ENCODE measurements at regions not wholly inside any gene's neighbourhood (a gene's known extent, or its start where the extent isn't known, plus 50 kb on each side); places are given as distances from the start of the nearest gene placed in this dataset.

DNA sequence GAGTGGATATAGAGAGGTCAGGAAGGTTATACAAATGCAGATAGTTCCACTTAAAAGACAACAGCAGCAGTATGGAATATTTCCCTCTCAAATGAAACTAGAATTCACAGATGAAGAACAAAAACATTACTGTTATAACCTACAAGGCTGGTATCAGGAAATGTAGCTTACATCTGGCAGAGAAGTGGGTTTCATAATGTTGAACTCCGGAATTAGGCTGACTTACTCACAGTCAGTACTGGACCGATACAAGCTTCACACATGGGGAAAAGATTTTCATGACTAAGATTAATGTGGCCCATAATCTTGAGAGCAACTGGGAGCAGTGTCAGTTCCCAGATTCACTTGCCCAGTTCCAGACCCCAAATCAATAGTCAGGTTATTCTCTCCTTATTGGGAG, 353.9 kb downstream of the DUSP6 start:
- no peak for DNase-seq (ENCODE audit: low read depth in 3 of 3)

DNA sequence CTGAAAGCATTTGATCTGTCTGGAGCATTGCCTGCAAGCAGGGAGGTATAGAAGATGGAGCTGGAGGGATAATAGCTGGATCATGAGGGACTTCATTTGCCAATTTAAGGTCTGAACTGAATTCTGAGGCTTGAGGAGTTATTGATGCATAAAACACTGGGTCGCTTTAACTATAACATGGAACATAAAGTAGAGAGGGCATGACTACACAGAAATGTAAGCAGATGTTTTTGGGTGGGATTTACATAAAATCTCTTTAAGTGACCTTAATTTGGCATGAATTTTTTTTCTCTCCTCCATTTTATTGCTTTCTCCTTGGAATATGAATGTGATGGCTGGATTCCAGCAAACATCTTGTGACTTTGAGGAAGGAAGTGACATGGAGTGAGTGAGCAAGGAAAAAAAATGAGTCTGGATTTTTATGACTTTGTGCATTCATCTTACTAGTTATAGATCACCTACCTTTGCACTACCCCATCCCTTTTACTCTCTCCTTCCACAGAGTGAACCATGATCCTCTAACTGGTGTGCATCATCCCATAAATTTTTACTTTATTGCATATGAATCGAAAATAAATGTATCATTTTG, 356.0 kb downstream of the DUSP6 start:
- no peak for DNase-seq (ENCODE audit: low read depth in 3 of 3)

DNA sequence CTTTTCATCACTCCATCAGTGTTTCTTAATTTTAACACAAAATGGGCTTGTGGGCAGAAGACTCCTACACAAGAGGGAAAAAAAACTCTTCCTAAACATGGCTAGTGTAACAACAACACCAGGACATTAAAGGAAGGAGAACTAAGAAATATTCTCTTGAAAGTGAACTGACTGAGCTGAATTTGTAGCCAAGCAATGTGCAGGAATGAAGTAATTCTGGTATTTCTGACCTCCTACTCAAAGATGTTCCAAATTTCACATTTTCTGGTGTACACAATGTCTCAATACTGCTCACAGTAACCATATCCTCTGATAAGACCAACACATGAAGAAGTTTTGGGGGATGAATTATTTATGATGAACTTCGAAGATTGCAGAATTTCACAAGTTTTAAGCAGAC, 357.3 kb downstream of the DUSP6 start:
- no peak for DNase-seq (ENCODE audit: low read depth in 3 of 3)

DNA sequence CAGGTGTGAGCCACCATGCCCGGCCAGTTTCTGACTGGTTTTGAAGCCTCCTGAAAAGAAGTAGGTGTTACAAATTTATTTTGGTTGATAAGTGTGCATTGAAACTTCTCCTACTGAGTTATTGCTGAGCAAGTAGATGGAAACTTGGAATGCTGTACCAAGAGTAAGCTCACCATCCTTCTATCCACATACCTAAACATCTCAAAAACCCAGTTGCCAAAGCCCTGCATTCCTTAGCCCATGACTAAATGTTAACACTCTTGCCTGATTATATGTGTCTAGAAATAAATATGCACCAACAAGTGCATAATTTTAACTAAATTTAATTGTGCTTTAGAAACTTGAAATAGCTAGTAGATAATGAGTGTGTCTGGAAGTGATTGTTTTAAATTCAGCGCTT, 357.8 kb downstream of the DUSP6 start:
- DNase-seq (ENCODE audit: low read depth in 3 of 3): no peak

DNA sequence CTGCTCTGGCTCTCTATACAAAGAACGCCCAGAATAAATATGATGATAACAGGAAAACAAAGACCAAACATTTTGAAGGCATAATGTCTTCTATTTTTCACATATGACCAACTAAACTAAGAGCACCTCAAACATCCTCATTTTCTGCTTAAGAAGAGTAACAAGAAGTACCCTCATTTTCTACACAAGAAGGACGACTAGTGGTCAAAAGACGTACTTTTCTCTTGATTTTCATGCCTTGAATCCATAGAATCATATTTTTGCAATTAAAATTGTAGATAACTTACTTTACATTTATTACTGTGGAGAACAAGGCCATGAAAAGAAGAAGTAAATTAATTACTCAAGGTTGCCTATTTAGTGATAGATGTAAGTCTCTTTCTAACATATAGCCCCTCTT, 358.6 kb downstream of the DUSP6 start:
- no peak for DNase-seq (ENCODE audit: low read depth in 3 of 3)

DNA sequence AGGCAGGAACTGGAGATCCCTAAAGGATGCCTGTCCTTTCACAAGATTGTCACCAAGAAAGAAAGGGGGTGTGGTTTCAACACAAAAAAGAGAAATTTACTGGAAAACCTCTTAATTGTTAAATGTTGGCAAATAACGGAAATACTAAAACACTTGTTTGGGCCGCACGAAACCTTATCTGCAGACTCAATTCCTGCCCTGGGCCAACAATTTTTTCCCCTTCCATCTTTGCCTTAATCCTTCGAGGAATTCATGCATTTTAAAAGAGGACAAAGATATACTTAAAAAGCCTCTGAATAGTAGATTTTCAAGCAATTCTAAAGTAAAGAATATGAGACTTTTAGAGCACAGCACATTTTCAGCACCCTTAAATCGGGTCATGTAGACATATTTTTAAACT, 366.2 kb downstream of the DUSP6 start:
- no peak for DNase-seq (ENCODE audit: low read depth in 3 of 3)

DNA sequence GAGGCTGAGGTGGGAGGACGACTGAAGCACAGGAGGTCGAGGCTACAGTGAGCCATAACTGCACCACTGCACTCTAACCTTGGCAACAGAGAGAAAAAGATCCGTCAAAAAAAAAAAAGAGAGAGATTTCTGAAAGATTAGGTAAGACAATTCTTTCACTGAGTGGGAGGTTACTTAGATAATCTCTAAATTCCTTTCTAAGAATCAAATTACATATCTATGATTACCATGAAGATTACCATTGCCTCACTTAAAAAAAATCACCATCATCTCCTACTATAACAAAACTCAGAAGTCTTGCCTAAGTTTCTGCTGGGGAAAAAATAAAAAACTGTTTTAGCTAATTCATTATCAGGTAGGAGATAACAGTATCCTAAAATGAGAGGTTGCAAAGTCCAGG, 366.7 kb downstream of the DUSP6 start:
- DNase-seq (ENCODE audit: low read depth in 3 of 3): no peak

DNA sequence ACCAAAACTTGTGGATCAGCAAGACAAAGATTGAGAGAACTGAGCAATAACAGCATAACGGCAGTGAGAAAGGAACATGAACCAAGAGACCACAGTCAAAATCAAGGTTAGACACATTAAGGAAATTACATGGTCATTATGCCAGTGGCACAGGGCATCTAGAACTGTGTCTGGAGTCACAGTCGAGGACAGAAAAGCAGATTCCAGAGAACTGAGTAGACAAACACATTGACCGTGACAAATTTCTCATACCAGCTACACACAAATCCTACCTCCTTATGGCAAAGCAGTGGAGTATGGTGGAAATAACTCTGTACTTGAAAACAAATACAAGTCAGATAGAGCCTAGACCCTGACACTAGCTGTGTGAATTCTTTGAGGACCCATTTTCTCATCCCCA, 367.3 kb downstream of the DUSP6 start:
- no peak for DNase-seq (ENCODE audit: low read depth in 3 of 3)

DNA sequence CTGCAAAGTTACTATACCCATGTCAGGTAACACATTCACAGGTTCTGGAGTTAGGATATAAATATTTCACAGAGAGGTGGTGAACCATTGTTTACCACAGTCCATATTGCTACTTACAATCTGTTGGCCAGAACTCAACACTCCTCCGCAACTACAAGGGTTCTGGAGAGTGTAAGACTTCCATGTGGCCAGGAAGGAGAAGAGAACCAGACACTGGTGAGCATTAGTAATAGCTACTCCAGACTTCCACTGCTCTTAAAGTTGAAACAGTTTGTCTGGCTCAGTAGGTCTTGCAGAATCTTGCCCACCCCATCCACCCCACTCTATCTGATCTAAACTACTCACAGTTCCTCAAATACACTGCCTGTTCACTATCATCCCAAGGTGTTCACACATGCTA, 369.6 kb downstream of the DUSP6 start:
- no peak for DNase-seq (ENCODE audit: low read depth in 3 of 3)

DNA sequence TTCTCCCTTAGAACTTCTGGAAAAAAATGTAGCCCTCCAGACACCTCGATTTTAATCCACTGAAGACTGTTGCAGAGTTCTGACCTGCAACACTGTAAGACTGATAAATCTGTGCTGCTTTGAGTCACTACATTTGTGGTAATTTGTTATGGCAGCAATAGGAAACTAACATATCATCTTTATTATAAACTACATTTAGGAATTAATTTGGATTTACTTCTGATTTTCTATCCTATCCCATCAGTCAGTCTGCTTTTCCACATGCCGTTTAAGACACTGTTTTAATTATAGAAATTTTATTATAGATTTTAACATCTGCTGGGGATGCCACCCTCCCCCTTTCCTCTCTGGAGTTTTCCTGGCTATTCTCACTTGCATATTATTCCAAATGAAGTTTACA, 375.2 kb downstream of the DUSP6 start:
- DNase-seq (ENCODE audit: low read depth in 3 of 3): no peak

DNA sequence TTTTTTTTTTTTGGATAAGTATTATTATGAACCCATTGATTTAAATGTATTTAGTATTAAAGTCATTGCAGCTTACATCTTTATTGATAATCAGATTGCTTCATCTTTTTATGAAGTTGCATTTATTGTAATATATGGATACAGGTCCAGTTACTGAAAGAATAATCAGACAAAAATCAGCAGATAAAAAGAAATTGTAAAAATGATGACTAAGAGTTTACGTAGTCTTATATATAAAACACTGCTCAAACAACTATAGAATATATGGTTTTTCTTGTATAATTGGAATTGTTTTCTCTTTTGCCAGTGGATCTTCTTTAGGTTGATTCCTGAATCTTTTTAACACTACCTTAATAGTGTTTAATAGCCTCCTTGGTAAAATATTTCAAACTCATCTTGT, 378.3 kb downstream of the DUSP6 start:
- DNase-seq (ENCODE audit: low read depth in 3 of 3): no peak

DNA sequence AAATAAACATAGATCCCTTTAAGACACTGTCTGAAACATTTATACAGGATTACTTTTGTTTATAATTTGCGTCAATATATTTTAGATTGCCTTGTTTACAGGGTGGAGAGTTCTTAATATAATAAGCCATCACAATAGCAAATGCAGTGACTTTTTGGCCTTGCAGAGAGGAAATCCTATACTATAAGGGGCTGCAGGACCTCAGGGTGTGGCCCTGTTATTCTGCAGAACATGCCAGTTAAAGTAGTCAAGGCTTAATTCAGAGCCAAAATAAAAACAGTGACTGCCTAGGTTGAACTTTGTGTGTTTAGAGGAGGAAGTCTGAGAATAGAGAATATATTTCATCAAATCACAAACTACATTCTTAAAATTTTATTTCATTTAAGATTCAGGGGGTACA, 381.6 kb downstream of the DUSP6 start:
- no peak for DNase-seq (ENCODE audit: low read depth in 3 of 3)

DNA sequence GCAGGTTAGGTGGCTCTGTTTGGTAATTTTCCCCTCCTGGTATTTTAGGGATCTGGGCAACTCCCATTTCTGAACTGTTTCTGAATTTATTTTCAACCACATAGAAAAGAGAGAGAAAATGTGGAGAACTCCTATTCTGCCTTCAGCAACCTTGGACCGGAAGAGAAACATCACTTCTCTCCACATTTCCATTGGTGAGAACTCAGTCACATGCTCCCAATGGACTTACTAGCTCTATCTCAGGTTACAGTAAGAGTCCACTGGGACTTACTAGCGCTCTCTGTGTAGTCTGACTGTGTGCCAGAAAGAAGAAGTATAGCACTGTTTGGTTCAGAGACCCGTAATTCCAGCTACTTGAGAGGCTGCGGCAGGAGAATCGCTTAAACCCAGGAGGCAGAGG, 383.2 kb downstream of the DUSP6 start:
- DNase-seq (ENCODE audit: low read depth in 3 of 3): no peak

DNA sequence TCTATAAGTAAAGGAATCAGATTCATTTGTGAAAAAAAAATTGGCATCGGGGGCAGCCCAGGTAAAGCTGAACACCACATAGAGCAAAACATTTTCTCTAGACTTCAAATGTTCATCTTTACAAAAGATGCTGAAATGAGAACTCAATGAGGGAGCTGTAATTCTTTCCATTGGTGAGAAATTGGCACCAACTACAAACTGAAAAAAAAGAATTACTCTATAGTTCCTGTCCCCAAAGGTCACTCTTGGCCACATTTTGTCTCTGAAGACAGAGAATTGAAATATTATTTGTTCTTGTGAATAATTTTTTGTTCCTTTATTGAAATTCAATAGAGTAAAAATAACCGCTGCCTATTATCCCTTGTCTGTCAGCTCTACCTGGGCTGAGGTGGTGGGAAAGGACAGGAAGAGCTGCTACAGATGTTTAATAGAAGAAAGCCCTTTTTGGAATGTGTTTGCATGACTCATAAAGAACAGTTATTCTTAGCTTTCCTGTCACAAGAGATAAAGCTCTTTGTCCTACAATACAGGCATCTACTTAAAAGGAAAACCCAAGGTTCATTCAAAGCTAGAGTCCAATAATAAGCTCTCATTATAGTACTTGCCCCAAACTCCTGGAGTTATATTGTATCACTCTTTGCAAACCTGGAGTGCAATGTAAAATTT, 380.1 kb upstream of the KITLG start:
- DNase-seq (ENCODE audit: low read depth in 3 of 3): no peak

DNA sequence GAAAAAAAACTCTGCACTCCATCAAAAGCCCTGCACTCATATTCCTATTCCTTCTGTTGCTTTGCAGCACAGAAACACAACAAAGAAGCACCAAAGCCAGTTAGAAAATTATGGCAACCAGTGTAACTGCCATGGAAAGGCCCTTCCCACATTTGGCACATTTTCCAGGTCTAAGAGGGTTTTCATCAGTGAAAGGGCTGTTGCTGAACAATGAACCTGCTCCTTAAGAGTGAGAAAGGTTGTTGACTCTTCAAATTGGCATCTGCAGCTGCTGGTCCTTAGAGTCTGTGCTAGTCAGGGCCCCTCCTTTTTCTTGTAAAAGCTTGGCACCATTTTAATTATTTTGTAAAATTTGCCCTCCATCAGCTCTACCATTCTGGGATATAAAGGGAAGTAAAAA, 378.7 kb upstream of the KITLG start:
- DNase-seq (ENCODE audit: low read depth in 3 of 3): no peak

DNA sequence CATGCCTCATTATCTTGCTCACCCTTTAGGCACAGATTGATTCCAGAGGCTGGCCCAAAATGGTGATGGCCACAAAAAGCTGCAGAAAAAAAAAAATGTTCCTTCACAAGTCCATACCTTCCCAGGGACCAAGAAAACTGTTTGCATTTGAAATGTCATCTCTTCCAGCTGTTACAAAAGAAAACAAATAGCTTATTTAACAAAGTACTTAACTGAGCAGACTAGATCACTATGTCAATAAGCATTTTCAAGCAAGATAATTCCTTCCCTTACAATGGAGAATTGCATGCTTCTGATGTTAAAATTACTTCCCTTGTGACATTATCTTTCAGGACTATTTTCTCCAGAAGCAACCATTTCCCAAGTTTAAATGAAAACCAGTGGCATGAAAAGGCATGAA, 377.9 kb upstream of the KITLG start:
- DNase-seq (ENCODE audit: low read depth in 3 of 3): no peak

DNA sequence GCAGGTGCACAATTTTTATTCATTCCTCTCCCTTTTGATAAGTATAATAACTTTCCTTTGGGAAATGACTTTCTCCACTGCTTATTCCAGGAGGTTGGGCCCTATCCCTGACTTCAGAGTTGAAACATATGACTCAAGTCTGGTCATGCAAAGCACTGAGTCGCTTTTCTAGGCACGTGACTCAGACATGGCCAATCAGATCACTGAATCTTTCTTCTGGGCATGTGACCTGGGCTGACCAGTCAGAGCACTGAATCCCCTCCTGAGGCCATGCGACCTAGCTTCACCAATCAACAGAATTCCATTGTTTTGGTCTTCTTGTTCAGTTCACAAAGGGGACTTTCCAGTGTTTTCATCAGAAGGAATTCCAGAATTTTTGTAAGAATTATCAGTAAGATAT, 377.1 kb upstream of the KITLG start:
- DNase-seq (ENCODE audit: low read depth in 3 of 3): no peak

DNA sequence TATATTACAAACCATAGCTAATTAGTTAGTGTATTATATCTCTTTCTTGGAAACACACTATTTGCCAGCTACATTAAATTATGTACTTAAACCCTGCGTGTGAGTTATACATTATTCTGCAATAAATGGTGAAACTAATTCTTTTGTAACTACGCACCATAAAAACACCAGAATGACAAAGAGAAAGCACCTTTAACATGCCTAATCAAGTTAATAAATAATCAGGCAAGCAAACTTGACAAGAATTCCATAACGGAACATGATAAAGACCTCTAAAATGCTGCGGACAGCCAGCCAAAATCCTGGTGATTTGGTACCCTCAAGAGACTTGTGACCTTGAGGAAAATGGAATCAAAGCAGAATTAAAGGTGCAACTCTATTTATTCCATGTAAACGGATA, 375.3 kb upstream of the KITLG start:
- DNase-seq (ENCODE audit: low read depth in 3 of 3): no peak

DNA sequence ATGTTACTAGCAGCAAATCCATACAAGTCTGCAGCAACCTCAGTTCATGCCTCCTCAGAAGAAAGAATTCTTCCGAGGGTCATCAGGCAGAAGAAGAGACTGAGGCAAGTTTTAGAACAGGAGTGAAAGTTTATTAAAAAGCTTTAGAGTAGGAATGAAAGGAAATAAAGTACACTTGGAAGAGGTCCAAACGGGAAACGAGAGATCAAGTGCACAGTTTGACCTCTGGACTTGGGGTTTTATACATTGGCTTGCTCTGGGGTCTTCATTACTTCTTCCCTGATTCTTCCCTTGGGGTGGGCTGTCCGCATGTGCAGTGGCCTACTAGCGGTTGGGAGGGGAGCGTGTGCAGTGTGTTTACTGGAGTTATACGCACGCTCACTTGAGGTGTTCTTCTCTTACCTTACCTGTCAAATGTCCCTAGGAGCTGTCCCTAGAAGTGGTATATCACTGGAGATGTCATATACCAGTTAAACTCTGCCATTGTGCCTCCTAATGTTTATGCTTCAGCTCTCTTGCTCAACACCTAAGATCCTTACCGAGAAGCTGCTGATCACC, 372.8 kb upstream of the KITLG start:
- no peak for DNase-seq (ENCODE audit: low read depth in 3 of 3)

DNA sequence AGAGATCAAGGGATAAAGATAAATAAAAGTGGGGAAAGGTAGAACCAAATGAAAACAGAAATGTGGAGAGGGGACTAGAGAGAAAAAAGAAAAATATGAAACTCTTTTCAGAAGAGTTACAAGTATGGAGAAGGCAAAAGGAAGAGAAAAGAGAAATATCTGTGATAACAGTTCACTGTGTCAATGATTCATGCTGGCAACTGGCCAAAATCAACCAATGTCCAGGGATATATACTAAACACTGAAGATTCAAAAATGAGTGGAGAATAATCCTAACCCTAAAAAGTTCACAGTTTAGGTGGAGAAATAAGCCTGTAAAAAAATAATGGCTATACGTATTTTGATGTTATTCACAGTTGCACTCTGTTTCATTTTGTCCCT, 372.3 kb upstream of the KITLG start:
- DNase-seq (ENCODE audit: low read depth in 3 of 3): no peak

DNA sequence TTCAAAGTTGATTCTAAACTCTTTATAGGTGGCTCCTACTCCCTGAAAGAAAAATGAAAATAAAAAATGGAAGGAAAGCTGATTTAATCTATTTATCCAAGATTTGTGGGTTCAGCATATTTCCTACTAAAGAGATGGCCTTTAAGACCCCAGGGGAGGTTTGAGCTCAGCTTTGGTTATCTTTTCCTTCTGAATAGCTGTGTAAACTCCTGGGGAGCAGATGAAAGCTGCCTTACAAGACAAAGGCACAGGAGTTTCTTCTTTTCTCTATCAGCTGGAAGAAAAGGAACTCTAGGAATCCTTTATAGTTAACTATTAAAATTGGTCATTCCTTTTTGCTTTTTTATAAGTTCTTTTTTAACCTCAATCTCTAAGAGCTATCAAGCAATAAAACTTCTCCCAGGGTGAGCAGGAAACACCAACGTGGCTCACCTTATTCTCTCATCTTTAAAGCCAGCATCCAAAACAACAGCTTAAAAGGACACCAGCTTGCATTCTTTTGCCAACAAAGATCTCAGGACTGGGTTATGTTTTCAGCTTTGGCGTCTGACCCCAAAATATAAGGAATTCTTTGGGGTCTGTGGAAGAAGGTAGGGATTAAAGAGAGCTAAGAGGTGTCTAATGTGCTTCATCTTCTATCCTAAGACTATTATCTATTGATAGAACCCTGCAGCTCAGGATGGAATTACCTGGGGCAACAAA, 371.7 kb upstream of the KITLG start:
- no peak for DNase-seq (ENCODE audit: low read depth in 3 of 3)

DNA sequence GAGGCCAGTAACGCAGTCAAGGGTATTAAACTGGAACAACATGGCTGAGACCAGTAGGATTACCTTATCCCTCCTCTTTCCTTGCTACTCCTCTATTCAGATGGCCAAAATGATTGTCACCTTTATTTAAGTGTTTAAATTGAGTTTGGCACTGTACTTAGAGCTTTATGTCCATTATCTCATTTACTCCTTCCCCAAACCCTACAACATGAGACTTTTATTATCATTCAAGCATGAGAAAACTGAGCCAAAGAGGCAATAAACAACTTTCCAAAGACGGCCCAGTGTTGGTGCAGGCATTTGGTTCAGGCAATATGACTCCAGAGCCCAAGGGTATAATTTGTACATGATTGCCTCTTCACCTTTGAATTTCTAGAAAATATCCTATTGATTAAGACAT, 370.9 kb upstream of the KITLG start:
- no peak for DNase-seq (ENCODE audit: low read depth in 3 of 3)

DNA sequence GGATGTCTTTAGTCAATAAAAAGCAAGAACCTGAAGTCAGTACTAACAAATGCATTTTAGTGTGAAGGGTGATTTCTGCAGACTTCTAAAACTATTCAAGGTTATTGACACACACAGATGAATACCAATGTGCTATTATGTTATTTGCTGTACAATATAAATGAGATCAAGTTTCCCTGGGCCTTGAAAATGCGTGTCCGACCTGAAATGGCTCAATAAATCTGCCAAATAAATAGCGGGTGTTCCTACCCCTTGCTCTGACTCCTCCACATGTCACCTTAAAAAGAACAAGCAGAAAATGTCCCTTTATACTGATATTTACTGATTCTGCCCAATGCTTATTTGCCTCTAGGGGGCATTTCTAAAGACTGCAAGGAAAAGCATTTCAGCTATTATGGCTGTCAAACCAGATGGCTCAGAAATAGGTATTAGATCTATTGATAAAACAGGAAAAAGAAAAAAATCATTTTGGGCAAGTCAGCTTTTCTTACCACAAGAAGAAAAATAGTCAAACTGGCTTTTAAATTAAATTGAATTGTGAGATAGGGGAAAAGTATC, 367.3 kb upstream of the KITLG start:
- DNase-seq (ENCODE audit: low read depth in 3 of 3): no peak

All from stimulated activated CD4-positive, alpha-beta T cell treated with anti-CD3 and anti-CD28 coated beads, TNF-alpha, amount 100 ng/mL, for 4 hours (primary cell).